GM10248 (cell line): ENCODE measurements at regions not wholly inside any gene's neighbourhood (a gene's known extent, or its start where the extent isn't known, plus 50 kb on each side); places are given as distances from the start of the nearest gene placed in this dataset.

ENCODE experiments used
- CTCF ChIA-PET: fragments of 300-600 bp; sonication (Branson Sonifier 250); formaldehyde crosslinking; extraction: SDS; loops from one replicate; lab custom pipeline; 2021; ENCODE audit warnings: antibody characterized with exemption; lab: Yijun Ruan, JAX
- POLR2A ChIA-PET: fragments of 350-650 bp; sonication (Branson Sonifier 250); formaldehyde crosslinking; extraction: SDS; loops from one replicate; lab custom pipeline; 2020; ENCODE audit warnings: antibody characterized with exemption; lab: Yijun Ruan, JAX
- DNase-seq: peaks from one replicate; pipeline ENCODE4 v3.0.0; 2012; ENCODE audit errors: extremely low spot score
- TF ChIP-seq, protein P1 (sequence below): IDR thresholded peaks from 2 replicates; pipeline ENCODE4 v1.5.1; 2012; ENCODE audit warnings: mild to moderate bottlenecking, low read depth; ENCODE audit errors: extremely low read depth, missing control alignments, control extremely low read depth

DNA sequence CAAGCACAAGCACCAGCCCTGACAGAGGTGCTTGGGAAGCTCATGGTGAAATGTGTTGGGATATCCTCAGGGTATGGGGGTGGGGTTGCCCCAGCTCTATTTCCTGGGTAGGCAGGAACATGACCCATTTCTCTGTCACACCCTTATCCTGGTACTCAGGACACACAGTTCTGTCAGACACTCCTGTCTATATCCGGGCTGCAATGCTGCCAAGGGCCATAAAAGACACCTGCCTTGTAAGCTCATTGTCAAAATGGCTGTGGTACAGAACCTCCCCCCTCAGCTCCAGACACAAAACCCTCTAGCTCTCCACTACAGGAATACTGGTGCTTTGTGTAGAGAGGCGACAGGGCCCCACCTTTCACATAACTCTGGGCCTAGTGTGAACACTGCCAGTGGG is 636.7 kb downstream of the PLA2G4A start:
- TF ChIP-seq, protein P1, sequence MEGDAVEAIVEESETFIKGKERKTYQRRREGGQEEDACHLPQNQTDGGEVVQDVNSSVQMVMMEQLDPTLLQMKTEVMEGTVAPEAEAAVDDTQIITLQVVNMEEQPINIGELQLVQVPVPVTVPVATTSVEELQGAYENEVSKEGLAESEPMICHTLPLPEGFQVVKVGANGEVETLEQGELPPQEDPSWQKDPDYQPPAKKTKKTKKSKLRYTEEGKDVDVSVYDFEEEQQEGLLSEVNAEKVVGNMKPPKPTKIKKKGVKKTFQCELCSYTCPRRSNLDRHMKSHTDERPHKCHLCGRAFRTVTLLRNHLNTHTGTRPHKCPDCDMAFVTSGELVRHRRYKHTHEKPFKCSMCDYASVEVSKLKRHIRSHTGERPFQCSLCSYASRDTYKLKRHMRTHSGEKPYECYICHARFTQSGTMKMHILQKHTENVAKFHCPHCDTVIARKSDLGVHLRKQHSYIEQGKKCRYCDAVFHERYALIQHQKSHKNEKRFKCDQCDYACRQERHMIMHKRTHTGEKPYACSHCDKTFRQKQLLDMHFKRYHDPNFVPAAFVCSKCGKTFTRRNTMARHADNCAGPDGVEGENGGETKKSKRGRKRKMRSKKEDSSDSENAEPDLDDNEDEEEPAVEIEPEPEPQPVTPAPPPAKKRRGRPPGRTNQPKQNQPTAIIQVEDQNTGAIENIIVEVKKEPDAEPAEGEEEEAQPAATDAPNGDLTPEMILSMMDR, result no peak
- ChIA-PET CTCF (interaction anchor here (1.1 to 1.6 kb wide), 3 partner anchors 8 to 19 kb away, joined by 3 read pairs; no protein-coding TSS in a partner anchor), POLR2A (no interaction called here)
- DNase-seq, result no peak

GRCh38 chr1:187469836-187470235 is 641.1 kb downstream of the PLA2G4A start:
- POLR2A ChIA-PET, result no interaction called here
- CTCF ChIA-PET, result interaction anchor here (1.2 to 2.2 kb wide), 2 partner anchors 12 to 13 kb away, joined by 3 to 6 read pairs; no protein-coding TSS in a partner anchor
- TF ChIP-seq, protein P1, result no peak
- no peak for DNase-seq

GRCh38 chr1:187471555-187471954 is 642.8 kb downstream of the PLA2G4A start:
- CTCF ChIA-PET, result no interaction called here
- POLR2A ChIA-PET, result no interaction called here
- TF ChIP-seq, protein P1, result no peak
- no peak for DNase-seq

- TF ChIP-seq, protein P1, result no peak
- CTCF ChIA-PET, result no interaction called here
- POLR2A ChIA-PET, result no interaction called here
- DNase-seq, result no peak
These were observed 645.6 kb downstream of the PLA2G4A start for GRCh38 chr1:187474336-187474735.

- ChIA-PET POLR2A (no interaction called here), CTCF (no interaction called here)
- DNase-seq, result no peak
- TF ChIP-seq, protein P1, result no peak
These were observed 647.9 kb downstream of the PLA2G4A start for GRCh38 chr1:187476671-187477070.

DNA sequence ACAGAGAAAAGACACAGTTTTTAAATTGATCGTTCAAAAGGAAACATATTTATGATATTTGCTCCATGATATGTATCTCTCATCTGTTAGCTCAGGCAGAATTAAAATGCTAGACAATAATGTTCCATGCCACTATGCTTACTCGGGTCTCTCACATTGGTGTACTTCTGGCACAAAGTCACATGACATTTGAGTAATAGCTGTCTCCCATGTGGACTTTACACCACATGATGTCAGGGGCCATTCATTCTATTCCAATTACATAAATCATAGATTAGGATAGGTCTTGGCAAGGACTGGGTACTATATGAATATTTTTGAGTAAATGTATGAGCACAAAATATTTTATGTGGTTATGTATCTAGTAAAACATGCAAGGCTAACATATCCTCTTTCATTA is 648.4 kb downstream of the PLA2G4A start:
- ChIA-PET POLR2A (no interaction called here), CTCF (interaction anchor here (0.9 kb wide), 1 partner anchor 31 kb away, joined by 3 read pairs; no protein-coding TSS in a partner anchor)
- TF ChIP-seq, protein P1, result no peak
- no peak for DNase-seq
